ENCODE measurements at regions not wholly inside any gene's neighbourhood (a gene's known extent, or its start where the extent isn't known, plus 50 kb on each side); places are given as distances from the start of the nearest gene placed in this dataset.

DNA sequence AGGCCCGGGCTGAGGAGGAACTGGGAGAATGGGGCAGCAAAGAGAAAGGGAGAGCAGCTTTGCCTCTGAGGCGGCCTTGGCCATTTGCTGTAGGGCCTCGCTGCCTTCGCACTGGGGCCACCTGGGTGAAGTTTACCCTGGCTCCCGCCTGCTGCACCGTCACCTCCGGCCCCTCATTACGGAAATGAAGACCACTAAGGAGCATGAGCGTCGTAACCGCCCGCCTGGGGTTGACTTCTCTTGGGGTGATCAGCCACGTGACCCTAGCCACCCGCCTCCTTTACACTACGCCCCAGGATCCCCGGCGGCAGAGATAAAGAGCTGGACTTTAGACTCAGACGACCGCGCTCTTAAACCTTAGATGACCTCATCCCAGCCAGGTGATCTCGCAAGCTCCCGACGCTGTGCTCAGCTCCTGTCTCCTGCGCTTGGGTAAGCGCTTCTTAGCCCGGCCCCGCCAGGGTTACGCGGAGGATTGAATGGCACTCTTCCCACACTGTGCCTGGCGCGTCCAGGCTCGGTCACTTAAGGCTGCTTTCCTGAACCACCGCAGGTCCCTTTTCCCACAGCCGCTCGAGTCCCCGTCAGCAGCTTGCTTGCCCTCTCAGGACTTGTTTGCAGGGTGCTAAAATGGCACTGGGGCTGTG is 107.9 kb upstream of the LARP1 start (continued):
- TF ChIP-seq, protein P1, sequence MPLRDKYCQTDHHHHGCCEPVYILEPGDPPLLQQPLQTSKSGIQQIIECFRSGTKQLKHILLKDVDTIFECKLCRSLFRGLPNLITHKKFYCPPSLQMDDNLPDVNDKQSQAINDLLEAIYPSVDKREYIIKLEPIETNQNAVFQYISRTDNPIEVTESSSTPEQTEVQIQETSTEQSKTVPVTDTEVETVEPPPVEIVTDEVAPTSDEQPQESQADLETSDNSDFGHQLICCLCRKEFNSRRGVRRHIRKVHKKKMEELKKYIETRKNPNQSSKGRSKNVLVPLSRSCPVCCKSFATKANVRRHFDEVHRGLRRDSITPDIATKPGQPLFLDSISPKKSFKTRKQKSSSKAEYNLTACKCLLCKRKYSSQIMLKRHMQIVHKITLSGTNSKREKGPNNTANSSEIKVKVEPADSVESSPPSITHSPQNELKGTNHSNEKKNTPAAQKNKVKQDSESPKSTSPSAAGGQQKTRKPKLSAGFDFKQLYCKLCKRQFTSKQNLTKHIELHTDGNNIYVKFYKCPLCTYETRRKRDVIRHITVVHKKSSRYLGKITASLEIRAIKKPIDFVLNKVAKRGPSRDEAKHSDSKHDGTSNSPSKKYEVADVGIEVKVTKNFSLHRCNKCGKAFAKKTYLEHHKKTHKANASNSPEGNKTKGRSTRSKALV (CRISPR knock-in tag; IDR thresholded peaks at IDR 0.05), result peak; percentile 73; the same call in 1 of the 2 replicates
- TF ChIP-seq POLR2G (IDR thresholded peaks at IDR 0.05; ENCODE audit: low read depth, low read length), result peak; percentile 55
- TF ChIP-seq, protein P2, sequence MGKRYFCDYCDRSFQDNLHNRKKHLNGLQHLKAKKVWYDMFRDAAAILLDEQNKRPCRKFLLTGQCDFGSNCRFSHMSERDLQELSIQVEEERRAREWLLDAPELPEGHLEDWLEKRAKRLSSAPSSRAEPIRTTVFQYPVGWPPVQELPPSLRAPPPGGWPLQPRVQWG (CRISPR knock-in tag; IDR thresholded peaks at IDR 0.05; ENCODE audit: borderline replicate concordance, low read depth), result no peak
- no peak for TF ChIP-seq ATAD3A (CRISPR knock-in tag; IDR thresholded peaks at IDR 0.05)
- TF ChIP-seq YEATS4 (CRISPR knock-in tag; IDR thresholded peaks at IDR 0.05; ENCODE audit: borderline replicate concordance), result peak; percentile 40; the same call in 1 of the 2 replicates
- no peak for TF ChIP-seq ARNT (IDR thresholded peaks at IDR 0.05)
- TF ChIP-seq ZNF772 (CRISPR knock-in tag; IDR thresholded peaks at IDR 0.05), result peak; percentile 80
- TF ChIP-seq ZNF17 (CRISPR knock-in tag; IDR thresholded peaks at IDR 0.05), result no peak
- peak; percentile 75; the same call in 1 of the 2 replicates for TF ChIP-seq GFI1 (CRISPR knock-in tag; IDR thresholded peaks at IDR 0.05; ENCODE audit: borderline replicate concordance)
- TF ChIP-seq, protein P3, sequence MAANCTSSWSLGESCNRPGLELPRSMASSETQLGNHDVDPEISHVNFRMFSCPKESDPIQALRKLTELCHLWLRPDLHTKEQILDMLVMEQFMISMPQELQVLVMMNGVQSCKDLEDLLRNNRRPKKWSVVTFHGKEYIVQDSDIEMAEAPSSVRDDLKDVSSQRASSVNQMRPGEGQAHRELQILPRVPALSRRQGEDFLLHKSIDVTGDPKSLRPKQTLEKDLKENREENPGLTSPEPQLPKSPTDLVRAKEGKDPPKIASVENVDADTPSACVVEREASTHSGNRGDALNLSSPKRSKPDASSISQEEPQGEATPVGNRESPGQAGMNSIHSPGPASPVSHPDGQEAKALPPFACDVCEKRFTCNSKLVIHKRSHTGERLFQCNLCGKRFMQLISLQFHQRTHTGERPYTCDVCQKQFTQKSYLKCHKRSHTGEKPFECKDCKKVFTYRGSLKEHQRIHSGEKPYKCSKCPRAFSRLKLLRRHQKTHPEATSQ (CRISPR knock-in tag; IDR thresholded peaks at IDR 0.05; ENCODE audit: borderline replicate concordance), result no peak
- no peak for TF ChIP-seq ZNF235 (CRISPR knock-in tag; IDR thresholded peaks at IDR 0.05; ENCODE audit: borderline replicate concordance)
- TF ChIP-seq CREM (IDR thresholded peaks at IDR 0.05), result peak; percentile 72
- TF ChIP-seq CREM (CRISPR knock-in tag; IDR thresholded peaks at IDR 0.05), result no peak
- peak; percentile 97 for TF ChIP-seq RXRA (CRISPR knock-in tag; IDR thresholded peaks at IDR 0.05)
- TF ChIP-seq IRF2 (CRISPR knock-in tag; IDR thresholded peaks at IDR 0.05), result peak; percentile 57
- peak; percentile 32 to 65; a peak in 3 of 4 replicates for TF ChIP-seq EP300 (IDR thresholded peaks at IDR 0.05; ENCODE audit: low read depth in 2 of 2, low read length in 2 of 2)
- 0 out of 2 replicates have a peak, but pooled peaks have one; percentile 24 for TF ChIP-seq EP300 (CRISPR knock-in tag; IDR thresholded peaks at IDR 0.05; ENCODE audit: borderline replicate concordance)
- TF ChIP-seq, protein P4, sequence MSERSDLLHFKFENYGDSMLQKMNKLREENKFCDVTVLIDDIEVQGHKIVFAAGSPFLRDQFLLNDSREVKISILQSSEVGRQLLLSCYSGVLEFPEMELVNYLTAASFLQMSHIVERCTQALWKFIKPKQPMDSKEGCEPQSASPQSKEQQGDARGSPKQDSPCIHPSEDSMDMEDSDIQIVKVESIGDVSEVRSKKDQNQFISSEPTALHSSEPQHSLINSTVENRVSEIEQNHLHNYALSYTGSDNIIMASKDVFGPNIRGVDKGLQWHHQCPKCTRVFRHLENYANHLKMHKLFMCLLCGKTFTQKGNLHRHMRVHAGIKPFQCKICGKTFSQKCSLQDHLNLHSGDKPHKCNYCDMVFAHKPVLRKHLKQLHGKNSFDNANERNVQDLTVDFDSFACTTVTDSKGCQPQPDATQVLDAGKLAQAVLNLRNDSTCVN (CRISPR knock-in tag; IDR thresholded peaks at IDR 0.05; ENCODE audit: borderline replicate concordance), result no peak
- TF ChIP-seq ZNF230 (CRISPR knock-in tag; IDR thresholded peaks at IDR 0.05), result no peak
- TF ChIP-seq, protein P5, sequence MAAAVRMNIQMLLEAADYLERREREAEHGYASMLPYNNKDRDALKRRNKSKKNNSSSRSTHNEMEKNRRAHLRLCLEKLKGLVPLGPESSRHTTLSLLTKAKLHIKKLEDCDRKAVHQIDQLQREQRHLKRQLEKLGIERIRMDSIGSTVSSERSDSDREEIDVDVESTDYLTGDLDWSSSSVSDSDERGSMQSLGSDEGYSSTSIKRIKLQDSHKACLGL (CRISPR knock-in tag; IDR thresholded peaks at IDR 0.05), result peak; percentile 74; the same call in 1 of the 2 replicates
- no peak for TF ChIP-seq DNMT3B (CRISPR knock-in tag; conservative IDR thresholded peaks at IDR 0.05)
- TF ChIP-seq, protein P6, sequence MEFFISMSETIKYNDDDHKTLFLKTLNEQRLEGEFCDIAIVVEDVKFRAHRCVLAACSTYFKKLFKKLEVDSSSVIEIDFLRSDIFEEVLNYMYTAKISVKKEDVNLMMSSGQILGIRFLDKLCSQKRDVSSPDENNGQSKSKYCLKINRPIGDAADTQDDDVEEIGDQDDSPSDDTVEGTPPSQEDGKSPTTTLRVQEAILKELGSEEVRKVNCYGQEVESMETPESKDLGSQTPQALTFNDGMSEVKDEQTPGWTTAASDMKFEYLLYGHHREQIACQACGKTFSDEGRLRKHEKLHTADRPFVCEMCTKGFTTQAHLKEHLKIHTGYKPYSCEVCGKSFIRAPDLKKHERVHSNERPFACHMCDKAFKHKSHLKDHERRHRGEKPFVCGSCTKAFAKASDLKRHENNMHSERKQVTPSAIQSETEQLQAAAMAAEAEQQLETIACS (CRISPR knock-in tag; IDR thresholded peaks at IDR 0.05), result no peak
- peak; percentile 87 for TF ChIP-seq KMT2A (CRISPR knock-in tag; IDR thresholded peaks at IDR 0.05)
- TF ChIP-seq CHCHD3 (CRISPR knock-in tag; IDR thresholded peaks at IDR 0.05), result peak; percentile 81; the same call in 1 of the 2 replicates
- TF ChIP-seq SRSF1 (optimal IDR thresholded peaks at IDR 0.05; ENCODE audit: low read depth, low read length), result no peak
